Spleen (tissue), 11 donors: ENCODE measurements at regions not wholly inside any gene's neighbourhood (a gene's known extent, or its start where the extent isn't known, plus 50 kb on each side); places are given as distances from the start of the nearest gene placed in this dataset.

Experiments
- DNase-seq: peaks from one replicate; pipeline ENCODE4 v3.0.0-alpha.2; 2020
- H3K27ac ChIP-seq, 8 donors: fragments of 200-600 bp; sonication (generic) in 7 of 8; 1 replicate in 4 of 8; 2 replicates in 4 of 8; pipeline versions ENCODE4 v1.5.0 to v1.8.0; 2016 to 2021; ENCODE audit warnings: inconsistent platforms in 4 of 8, mild to moderate bottlenecking in 4 of 8, moderate library complexity in 1 of 8
- H3K27me3 ChIP-seq, 7 donors: fragments of 200-600 bp; sonication (generic) in 6 of 7; replicated peaks in 1 of 7; 1 replicate in 4 of 7; 2 replicates in 3 of 7; pipeline versions ENCODE4 v1.5.0 to v1.8.0; 2016 to 2021; ENCODE audit warnings: inconsistent platforms in 3 of 7, mild to moderate bottlenecking in 1 of 7
- H3K36me3 ChIP-seq, 6 donors: fragments of 200-600 bp; sonication (generic) in 5 of 6; 1 replicate in 4 of 6; 2 replicates in 2 of 6; pipeline versions ENCODE4 v1.5.0 to v1.8.0; 2016 to 2021; ENCODE audit warnings: inconsistent platforms in 2 of 6
- H3K4me1 ChIP-seq, 6 donors: fragments of 200-600 bp; sonication (generic) in 5 of 6; 1 replicate in 3 of 6; 2 replicates in 3 of 6; pipeline versions ENCODE4 v1.5.0 to v1.8.0; 2016 to 2021; ENCODE audit warnings: inconsistent platforms in 3 of 6
- H3K4me3 ChIP-seq, 8 donors: fragments of 200-600 bp; sonication (generic) in 7 of 8; 1 replicate in 4 of 8; 2 replicates in 4 of 8; pipeline versions ENCODE4 v1.5.0 to v1.8.0; 2016 to 2021; ENCODE audit warnings: inconsistent platforms in 4 of 8, mild to moderate bottlenecking in 4 of 8, moderate library complexity in 2 of 8
- H3K9me3 ChIP-seq, 8 donors: fragments of 200-600 bp; sonication (generic) in 7 of 8; 1 replicate in 4 of 8; 2 replicates in 4 of 8; pipeline versions ENCODE4 v1.5.0 to v1.8.0; 2016 to 2021; ENCODE audit warnings: inconsistent platforms in 4 of 8
- CTCF ChIP-seq, 11 experiments: fragments of 200-600 bp in 7 of 11; fragments of 450-650 bp in 4 of 11; sonication (generic) in 4 of 11; IDR thresholded peaks in 8 of 11; conservative IDR thresholded peaks in 3 of 11; 1 replicate in 7 of 11; 2 replicates in 4 of 11; pipeline versions ENCODE4 v1.4.0 to v1.8.0; 2016 to 2021; ENCODE audit warnings: antibody characterized with exemption in 11 of 11, inconsistent platforms in 4 of 11, mild to moderate bottlenecking in 1 of 11
- POLR2A ChIP-seq, 3 donors: fragments of 450-650 bp; IDR thresholded peaks; one replicate each; pipeline ENCODE4 v1.5.1; 2017; ENCODE audit warnings: antibody characterized with exemption in 3 of 3, mild to moderate bottlenecking in 1 of 3
- POLR2AphosphoS5 ChIP-seq, 3 donors: sonication (generic); formaldehyde crosslinking; IDR thresholded peaks; one replicate each; pipeline ENCODE4 v1.5.1; 2017; ENCODE audit warnings: antibody characterized with exemption in 3 of 3
- WGBS, 5 donors: extraction: QIAGEN DNeasy Blood & Tissue Kit in 3 of 5; methylation state at CpG; one replicate each; pipeline versions ENCODE4 v1.1.5 to v1.1.7; 2013 to 2018; 5-methylcytosine and 5-hydroxymethylcytosine counted together
- intact Hi-C: fragments of 100-400 bp; cut with DNase I; formaldehyde crosslinking; loops from one replicate; pipeline ENCODE4 v1.15.0; 2023; ENCODE audit warnings: low total_unique reads
- donor health status: healthy with polysubstance abuse.
- donor health status: DM: no; HTN: no; CAD: no; lungs with moderate emphysema.
- donor health status: DM: no; HTN: no; CAD: no.
- donor health status: Bipolar disorder and iron deficiency.
- donor health status: healthy.
- donor health status: DM: no; HTN: no; CAD: no.
- donor health status: DM: yes; HTN: yes; CAD: no.

GRCh38 chr20:39295301-39295700 lies 333.2 kb downstream of the DHX35 start:
- 47 to 79% (median 77%) methylated on average over 4 of the region's 4 CpGs for WGBS, 5 donors

GRCh38 chr20:39294137-39294725 lies 332.1 kb downstream of the DHX35 start:
- no peaks in the 10 kb centered on the region for H3K4me1 ChIP-seq
- no peak for DNase-seq
- no peaks in the 10 kb centered on the region for H3K36me3 ChIP-seq
- intact Hi-C loops, result no loop called here
- 61 to 79% (median 71%) methylated on average over 2 of the region's 2 CpGs for WGBS, 5 donors
- H3K4me3 ChIP-seq, result no peak overlapping the region
- no peak for TF ChIP-seq CTCF (IDR thresholded peaks at IDR 0.05 in 8 of 11, conservative IDR thresholded peaks at IDR 0.05 in 3 of 11)
- TF ChIP-seq POLR2A (IDR thresholded peaks at IDR 0.05), result no peak
- no peak for TF ChIP-seq POLR2AphosphoS5 (IDR thresholded peaks at IDR 0.05)
- no peak overlapping the region for H3K27ac ChIP-seq
- H3K9me3 ChIP-seq, result no peaks in the 10 kb centered on the region
- peaks cover 0 to 4% (median 0%) of the 10 kb centered on the region in 7 donors for H3K27me3 ChIP-seq

More at GRCh38 chr20:39295301-39295700, 333.2 kb downstream of the DHX35 start:
- TF ChIP-seq POLR2AphosphoS5 (IDR thresholded peaks at IDR 0.05), result no peak
- TF ChIP-seq CTCF (IDR thresholded peaks at IDR 0.05 in 8 of 11, conservative IDR thresholded peaks at IDR 0.05 in 3 of 11), result no peak
- no peak for TF ChIP-seq POLR2A (IDR thresholded peaks at IDR 0.05)
- Histone ChIP-seq H3K36me3 (no peaks in the 10 kb centered on the region), H3K4me1 (no peaks in the 10 kb centered on the region), H3K4me3 (no peak overlapping the region), H3K9me3 (no peaks in the 10 kb centered on the region), H3K27me3 (peaks cover 0 to 4% (median 0%) of the 10 kb centered on the region in 7 donors), H3K27ac (no peak overlapping the region)
- no peak for DNase-seq
- intact Hi-C loops, result no loop called here

DNA sequence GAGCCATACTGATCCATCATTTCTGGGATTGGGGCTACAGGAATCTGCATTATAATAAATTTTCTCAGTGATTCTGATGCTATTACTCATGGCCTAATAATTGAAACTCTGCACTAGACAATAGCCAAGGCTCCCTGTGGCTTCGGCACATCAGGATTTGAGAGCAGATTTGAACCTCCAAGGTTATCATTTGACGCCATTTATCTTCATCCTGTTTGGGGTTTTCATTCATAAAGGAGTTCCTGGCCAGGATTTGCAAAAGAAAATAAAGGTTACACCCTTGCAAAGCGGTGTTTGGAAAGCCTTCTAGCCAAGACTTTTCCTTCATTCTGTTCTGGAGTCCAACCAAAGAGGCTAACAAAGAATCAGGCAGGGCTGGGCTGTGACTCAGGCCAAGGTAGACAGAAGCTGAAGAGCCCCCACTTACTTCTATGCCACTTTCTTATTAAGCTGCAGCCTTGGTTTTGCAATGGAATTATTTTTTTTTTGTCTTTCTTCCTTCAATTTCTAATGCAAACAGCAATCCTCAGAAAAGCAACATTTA lies 330.1 kb downstream of the DHX35 start:
- Histone ChIP-seq H3K36me3 (no peaks in the 10 kb centered on the region), H3K4me1 (no peaks in the 10 kb centered on the region), H3K9me3 (peaks cover 0 to 11% (median 4%) of the 10 kb centered on the region in 8 donors), H3K4me3 (no peak overlapping the region), H3K27ac (no peak overlapping the region), H3K27me3 (no peaks in the 10 kb centered on the region)
- no peak for DNase-seq
- intact Hi-C loops, result no loop called here
- no peak for TF ChIP-seq CTCF (IDR thresholded peaks at IDR 0.05 in 8 of 11, conservative IDR thresholded peaks at IDR 0.05 in 3 of 11)
- no peak for TF ChIP-seq POLR2AphosphoS5 (IDR thresholded peaks at IDR 0.05)
- TF ChIP-seq POLR2A (IDR thresholded peaks at IDR 0.05), result no peak
- 36 to 67% (median 56%) methylated on average over 3 of the region's 3 CpGs for WGBS, 5 donors

DNA sequence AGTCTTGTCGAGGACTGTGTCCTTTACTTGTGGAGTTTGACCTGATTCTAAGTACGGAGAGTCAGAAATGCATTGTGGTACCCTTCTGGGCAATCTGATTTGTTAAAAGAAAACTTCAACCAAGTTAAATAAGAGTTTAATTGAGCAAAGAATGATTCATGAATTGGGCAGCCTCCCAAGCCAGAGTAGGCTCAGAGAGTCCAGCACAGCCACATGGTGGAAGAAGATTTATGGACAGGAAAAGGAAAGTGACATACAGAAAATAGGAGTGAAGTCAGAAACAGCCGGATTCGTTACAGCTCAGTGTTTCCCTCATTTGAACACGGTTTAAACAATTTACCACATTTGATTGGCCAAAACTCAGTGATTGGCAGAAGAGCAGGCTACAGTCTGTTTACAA lies 329.2 kb downstream of the DHX35 start:
- DNase-seq, result no peak
- H3K27me3 ChIP-seq, result no peaks in the 10 kb centered on the region
- H3K4me1 ChIP-seq, result no peaks in the 10 kb centered on the region
- no peaks in the 10 kb centered on the region for H3K36me3 ChIP-seq
- intact Hi-C loops, result no loop called here
- TF ChIP-seq CTCF (IDR thresholded peaks at IDR 0.05 in 8 of 11, conservative IDR thresholded peaks at IDR 0.05 in 3 of 11) (no peak), POLR2AphosphoS5 (IDR thresholded peaks at IDR 0.05) (no peak), POLR2A (IDR thresholded peaks at IDR 0.05) (no peak)
- peaks cover 0 to 17% (median 7%) of the 10 kb centered on the region in 8 donors for H3K9me3 ChIP-seq
- no peak overlapping the region for H3K27ac ChIP-seq
- no peak overlapping the region for H3K4me3 ChIP-seq
- WGBS, 5 donors, result 52 to 68% (median 58%) methylated on average over 5 of the region's 5 CpGs
